SK-N-SH treated with all-trans-retinoic acid at 6 μM for 48 hours (cell line): ENCODE measurements at regions not wholly inside any gene's neighbourhood (a gene's known extent, or its start where the extent isn't known, plus 50 kb on each side); places are given as distances from the start of the nearest gene placed in this dataset.

Source experiments
- ATAC-seq: fragments of 200-7000 bp; cut with Tn5 transposase; 3 replicates; pipeline ENCODE4 v1.9.1; 2020; ENCODE audit warnings: mild to moderate bottlenecking, moderate library complexity
- ARNTL ChIP-seq: fragments of 450-650 bp; formaldehyde crosslinking; IDR thresholded peaks from 2 replicates; pipeline ENCODE4 v1.5.0; 2020; ENCODE audit warnings: low read depth, mild to moderate bottlenecking, moderate library complexity, borderline replicate concordance
- CREB5 ChIP-seq: fragments of 250-450 bp; sonication (Bioruptor Pico); IDR thresholded peaks from 2 replicates; pipeline ENCODE4 v1.5.1; 2020; ENCODE audit warnings: low read depth, mild to moderate bottlenecking, moderate library complexity
- GLIS3 ChIP-seq: fragments of 250-450 bp; sonication (Bioruptor Pico); IDR thresholded peaks from 2 replicates; pipeline ENCODE4 v1.5.0; 2020; ENCODE audit warnings: mild to moderate bottlenecking, moderate library complexity
- ISL1 ChIP-seq: fragments of 250-450 bp; sonication (Bioruptor Pico); IDR thresholded peaks from 2 replicates; pipeline ENCODE4 v2.1.2; 2022; ENCODE audit warnings: mild to moderate bottlenecking, moderate library complexity
- OSR1 ChIP-seq: fragments of 250-450 bp; sonication (Bioruptor Pico); IDR thresholded peaks from 2 replicates; pipeline ENCODE4 v1.8.0; 2022; ENCODE audit warnings: moderate library complexity, mild to moderate bottlenecking, inconsistent platforms
- PPARA ChIP-seq: fragments of 250-450 bp; sonication (Bioruptor Pico); IDR thresholded peaks from 2 replicates; pipeline ENCODE4 v1.5.0; 2020; ENCODE audit warnings: mild to moderate bottlenecking, borderline replicate concordance
- RARB ChIP-seq: fragments of 250-450 bp; sonication (Bioruptor Pico); IDR thresholded peaks from 2 replicates; pipeline ENCODE4 v1.8.0; 2021; ENCODE audit warnings: mild to moderate bottlenecking, moderate library complexity
- TCF4 ChIP-seq: fragments of 250-450 bp; sonication (Bioruptor Pico); IDR thresholded peaks from 2 replicates; pipeline ENCODE4 v1.8.0; 2021; ENCODE audit warnings: mild to moderate bottlenecking, moderate library complexity, borderline replicate concordance
- TOX ChIP-seq: fragments of 250-450 bp; sonication (Bioruptor Pico); IDR thresholded peaks from 2 replicates; pipeline ENCODE4 v1.8.0; 2021; ENCODE audit warnings: mild to moderate bottlenecking, moderate library complexity, borderline replicate concordance
- ZC3H10 ChIP-seq: fragments of 250-450 bp; sonication (Bioruptor Pico); IDR thresholded peaks from 2 replicates; pipeline ENCODE4 v1.5.1; 2021; ENCODE audit warnings: mild to moderate bottlenecking, moderate library complexity
- ZFP3 ChIP-seq: fragments of 250-450 bp; sonication (Bioruptor Pico); IDR thresholded peaks from 2 replicates; pipeline ENCODE4 v1.5.0; 2020; ENCODE audit warnings: mild to moderate bottlenecking, moderate library complexity
- ZFP30 ChIP-seq: fragments of 450-650 bp; formaldehyde crosslinking; IDR thresholded peaks from 2 replicates; pipeline ENCODE4 v1.5.0; 2022; ENCODE audit warnings: mild to moderate bottlenecking, moderate library complexity
- ZNF565 ChIP-seq: fragments of 450-650 bp; formaldehyde crosslinking; conservative IDR thresholded peaks from 2 replicates; pipeline ENCODE4 v1.5.0; 2020; ENCODE audit warnings: low read depth, mild to moderate bottlenecking, moderate library complexity
- ZNF70 ChIP-seq: fragments of 450-650 bp; formaldehyde crosslinking; IDR thresholded peaks from 2 replicates; pipeline ENCODE4 v1.5.0; 2020; ENCODE audit warnings: mild to moderate bottlenecking, moderate library complexity
- ZNF8 ChIP-seq: fragments of 450-650 bp; formaldehyde crosslinking; IDR thresholded peaks from 2 replicates; pipeline ENCODE4 v1.5.0; 2020; ENCODE audit warnings: mild to moderate bottlenecking, moderate library complexity
- TF ChIP-seq, protein P1 (sequence below): fragments of 250-450 bp; sonication (Bioruptor Pico); IDR thresholded peaks from 2 replicates; pipeline ENCODE4 v1.5.0; 2020; ENCODE audit warnings: mild to moderate bottlenecking, moderate library complexity

GRCh38 chr11:7849018-7849417 lies 52.3 kb upstream of the OR5P2 start:
- no peak for ATAC-seq
- no peak for TF ChIP-seq ZNF8 (CRISPR knock-in tag)
- no peak for TF ChIP-seq RARB
- no peak for TF ChIP-seq ZNF565 (CRISPR knock-in tag)
- TF ChIP-seq ZFP30 (CRISPR knock-in tag) = no peak
- no peak for TF ChIP-seq ISL1
- no peak for TF ChIP-seq ARNTL
- no peak for TF ChIP-seq TOX (CRISPR knock-in tag)
- TF ChIP-seq OSR1 (CRISPR knock-in tag) = no peak
- no peak for TF ChIP-seq ZFP3 (CRISPR knock-in tag)
- no peak for TF ChIP-seq ZNF70 (CRISPR knock-in tag)
- TF ChIP-seq PPARA (CRISPR knock-in tag) = no peak
- TF ChIP-seq GLIS3 (CRISPR knock-in tag) = no peak
- TF ChIP-seq ZC3H10 (CRISPR knock-in tag) = no peak
- TF ChIP-seq CREB5 (CRISPR knock-in tag) = no peak
- TF ChIP-seq TCF4 (CRISPR knock-in tag) = no peak
- TF ChIP-seq, protein P1, sequence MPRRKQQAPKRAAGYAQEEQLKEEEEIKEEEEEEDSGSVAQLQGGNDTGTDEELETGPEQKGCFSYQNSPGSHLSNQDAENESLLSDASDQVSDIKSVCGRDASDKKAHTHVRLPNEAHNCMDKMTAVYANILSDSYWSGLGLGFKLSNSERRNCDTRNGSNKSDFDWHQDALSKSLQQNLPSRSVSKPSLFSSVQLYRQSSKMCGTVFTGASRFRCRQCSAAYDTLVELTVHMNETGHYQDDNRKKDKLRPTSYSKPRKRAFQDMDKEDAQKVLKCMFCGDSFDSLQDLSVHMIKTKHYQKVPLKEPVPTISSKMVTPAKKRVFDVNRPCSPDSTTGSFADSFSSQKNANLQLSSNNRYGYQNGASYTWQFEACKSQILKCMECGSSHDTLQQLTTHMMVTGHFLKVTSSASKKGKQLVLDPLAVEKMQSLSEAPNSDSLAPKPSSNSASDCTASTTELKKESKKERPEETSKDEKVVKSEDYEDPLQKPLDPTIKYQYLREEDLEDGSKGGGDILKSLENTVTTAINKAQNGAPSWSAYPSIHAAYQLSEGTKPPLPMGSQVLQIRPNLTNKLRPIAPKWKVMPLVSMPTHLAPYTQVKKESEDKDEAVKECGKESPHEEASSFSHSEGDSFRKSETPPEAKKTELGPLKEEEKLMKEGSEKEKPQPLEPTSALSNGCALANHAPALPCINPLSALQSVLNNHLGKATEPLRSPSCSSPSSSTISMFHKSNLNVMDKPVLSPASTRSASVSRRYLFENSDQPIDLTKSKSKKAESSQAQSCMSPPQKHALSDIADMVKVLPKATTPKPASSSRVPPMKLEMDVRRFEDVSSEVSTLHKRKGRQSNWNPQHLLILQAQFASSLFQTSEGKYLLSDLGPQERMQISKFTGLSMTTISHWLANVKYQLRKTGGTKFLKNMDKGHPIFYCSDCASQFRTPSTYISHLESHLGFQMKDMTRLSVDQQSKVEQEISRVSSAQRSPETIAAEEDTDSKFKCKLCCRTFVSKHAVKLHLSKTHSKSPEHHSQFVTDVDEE = no peak
